ENCODE measurements at regions not wholly inside any gene's neighbourhood (a gene's known extent, or its start where the extent isn't known, plus 50 kb on each side); places are given as distances from the start of the nearest gene placed in this dataset.

- DNase-seq = no peak
Measured at GRCh38 chr16:86377251-86378022, 132.9 kb upstream of the FOXF1 start.

DNA sequence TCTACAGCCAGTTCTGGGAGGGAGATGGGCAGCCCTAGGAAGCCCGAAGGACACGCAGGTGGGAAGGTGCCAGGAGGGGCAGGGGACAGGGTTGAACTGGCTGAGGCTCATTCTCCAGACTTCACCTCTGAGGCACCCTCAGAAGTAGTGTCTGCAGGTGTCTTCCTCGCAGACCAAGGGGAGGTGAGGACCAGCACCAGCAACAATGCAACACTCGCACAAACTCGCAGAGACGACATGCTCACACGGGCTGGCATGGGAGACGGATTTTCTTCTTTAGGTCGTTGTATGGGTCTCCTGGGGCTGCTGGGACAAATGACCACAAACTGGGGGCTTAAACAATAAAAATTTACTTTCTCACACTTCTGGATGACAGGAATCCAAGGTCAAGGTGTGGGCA, 132.2 kb upstream of the FOXF1 start:
- DNase-seq = no peak

DNA sequence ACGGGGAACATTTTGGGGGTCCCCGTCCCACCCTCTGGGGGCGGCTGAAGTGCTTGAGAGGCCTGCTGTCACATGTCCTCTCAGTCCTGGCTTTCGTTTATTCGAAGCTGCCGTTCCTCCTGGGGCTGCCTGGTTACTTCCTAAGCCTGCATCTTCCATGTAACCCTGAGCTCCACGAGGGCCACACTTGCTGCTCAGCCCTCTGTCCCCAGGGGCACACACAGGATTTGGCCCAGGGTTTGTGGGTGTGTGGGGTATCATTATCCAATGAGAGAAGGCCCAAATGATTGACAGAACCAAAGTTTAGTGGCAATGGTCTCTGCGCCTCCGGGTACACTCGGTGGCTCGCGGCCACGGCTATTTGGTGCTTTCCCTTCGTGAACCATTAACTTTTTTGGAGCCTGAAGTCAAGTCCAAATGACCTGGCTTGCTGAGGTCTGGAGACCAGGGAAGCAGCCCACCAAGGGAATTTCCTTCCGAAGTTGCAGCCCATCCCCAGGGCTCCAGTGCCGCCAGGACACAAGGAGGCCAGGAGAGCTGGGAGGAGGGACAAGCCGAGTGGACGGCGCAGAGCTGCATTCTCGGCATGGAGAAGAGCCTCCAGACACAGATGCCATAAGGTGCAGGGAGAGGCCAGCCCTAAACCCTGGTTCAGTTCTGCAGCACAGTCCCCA, 131.4 kb upstream of the FOXF1 start:
- no peak for DNase-seq

DNA sequence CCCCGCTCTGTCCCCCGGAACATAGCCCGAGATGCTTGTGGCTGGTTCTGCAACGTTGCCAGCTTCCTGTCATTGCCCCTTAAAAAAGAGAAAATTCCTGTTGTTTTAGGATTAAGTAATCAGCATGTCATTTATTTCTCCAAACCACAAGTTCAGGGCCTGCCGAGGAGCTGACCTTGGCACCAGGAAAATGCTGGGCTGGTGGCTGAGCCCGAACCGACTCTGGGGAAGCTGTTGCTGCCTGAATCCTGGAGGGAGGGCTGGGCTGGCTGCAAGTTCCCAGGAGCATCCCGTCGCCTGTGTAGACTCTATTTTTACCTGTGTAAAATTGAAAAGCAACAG, 130.9 kb upstream of the FOXF1 start:
- DNase-seq = no peak

- no peak for DNase-seq
Measured at GRCh38 chr16:86380030-86380429, 130.3 kb upstream of the FOXF1 start.

- DNase-seq = no peak
Measured at GRCh38 chr16:86381491-86381890, 128.8 kb upstream of the FOXF1 start.

DNA sequence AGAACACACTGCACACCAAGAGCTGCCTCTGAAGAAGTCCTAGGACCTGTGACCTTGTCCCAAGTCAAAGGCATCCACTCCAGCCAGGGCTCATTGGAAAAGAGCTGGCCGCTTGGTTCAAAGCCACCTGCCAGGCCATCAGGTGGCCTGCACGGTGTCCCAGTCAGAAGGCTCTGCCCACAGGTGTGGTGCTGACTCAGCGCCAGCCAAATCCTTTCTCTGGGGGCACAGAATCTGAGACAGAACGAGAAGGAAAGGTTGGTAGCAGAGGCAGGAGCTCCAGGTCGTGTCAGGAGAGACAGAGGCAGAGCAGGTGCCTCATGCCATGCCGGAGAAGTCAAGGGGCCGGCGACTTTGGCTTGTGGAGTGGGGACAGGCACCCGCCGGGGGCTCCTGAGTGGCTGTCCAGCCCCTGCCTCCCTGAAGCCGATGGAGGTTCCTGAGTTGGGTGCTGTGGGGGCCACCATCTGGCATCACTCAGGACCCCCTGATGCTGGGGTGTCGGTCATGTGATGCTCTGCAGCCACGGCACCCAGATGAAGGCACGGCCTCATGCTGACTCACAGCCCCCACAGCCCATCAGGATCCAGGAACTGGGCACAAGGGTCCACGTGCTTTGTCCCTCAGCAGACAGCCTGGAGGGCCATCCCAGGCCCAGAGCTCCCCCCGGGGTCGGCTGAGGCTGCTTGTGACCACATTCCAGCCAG, 128.1 kb upstream of the FOXF1 start:
- DNase-seq = no peak

DNA sequence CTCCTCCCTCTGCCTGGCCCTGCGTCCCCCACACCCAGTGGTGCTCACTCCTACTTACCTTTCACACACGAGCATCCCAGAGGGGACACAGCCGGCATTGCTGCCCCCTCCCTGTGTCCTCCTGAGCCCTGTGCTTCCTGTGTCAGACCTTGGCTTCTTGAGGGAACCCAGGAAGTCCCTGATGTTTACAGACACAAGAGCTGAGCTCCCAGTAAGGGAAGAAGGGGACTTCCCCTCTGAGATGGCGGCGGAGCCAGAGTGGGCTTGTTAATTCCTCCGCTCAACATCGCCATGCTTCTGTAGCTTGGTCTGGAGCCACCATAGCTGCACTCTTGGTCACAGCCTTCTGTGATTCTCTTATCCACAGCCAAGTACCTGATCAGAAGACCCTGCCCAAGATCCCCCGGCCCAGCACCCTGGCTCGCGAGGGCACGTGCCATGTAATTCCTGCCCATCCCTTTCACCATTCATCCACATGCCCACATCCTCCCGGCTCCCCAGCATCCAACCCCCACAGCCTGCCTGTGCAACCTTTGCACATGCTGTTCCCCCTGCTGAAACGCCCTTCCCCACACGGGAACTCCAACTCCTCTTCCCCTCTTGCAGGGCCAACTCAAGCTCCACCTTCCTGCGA, 127.4 kb upstream of the FOXF1 start:
- DNase-seq = no peak

DNA sequence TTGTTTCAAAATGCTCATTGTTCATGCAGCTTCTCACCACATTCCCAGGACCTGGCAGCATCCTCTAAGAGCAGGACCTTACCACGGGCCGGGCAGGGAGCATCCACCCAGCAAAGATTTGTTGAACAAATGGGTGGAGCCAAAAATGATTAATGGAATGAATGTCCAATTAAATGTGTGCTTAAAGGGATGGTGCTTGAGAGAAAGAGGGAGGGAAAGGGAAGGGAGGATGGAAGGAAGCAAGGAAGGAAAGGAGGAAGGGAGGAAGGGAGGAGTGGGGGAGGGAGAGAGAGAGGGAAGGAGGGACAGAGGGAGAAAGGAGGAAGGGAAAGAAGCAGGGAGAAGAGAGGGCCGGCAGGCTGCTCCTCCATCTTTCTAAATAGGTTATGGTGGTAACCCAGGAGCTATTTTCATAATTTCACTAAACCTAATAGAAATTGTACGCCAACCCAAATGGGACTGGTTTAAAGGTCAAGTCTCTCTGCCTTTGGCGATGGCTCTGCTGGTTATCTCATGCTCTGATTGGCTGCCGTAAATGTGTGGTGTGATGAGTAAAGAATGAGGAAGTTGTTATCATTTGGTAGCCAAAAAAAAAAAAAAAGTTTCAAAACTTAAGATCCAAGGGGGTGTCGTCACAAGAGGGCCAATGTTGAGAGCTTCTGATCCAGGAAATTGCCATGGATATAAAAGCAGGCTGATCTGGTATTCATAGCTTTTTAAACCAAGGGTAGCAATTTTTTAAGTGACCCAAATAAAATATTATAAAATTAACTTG, 126.7 kb upstream of the FOXF1 start:
- no peak for DNase-seq

- DNase-seq = no peak
Measured at GRCh38 chr16:86384263-86384649, 126.1 kb upstream of the FOXF1 start.

DNA sequence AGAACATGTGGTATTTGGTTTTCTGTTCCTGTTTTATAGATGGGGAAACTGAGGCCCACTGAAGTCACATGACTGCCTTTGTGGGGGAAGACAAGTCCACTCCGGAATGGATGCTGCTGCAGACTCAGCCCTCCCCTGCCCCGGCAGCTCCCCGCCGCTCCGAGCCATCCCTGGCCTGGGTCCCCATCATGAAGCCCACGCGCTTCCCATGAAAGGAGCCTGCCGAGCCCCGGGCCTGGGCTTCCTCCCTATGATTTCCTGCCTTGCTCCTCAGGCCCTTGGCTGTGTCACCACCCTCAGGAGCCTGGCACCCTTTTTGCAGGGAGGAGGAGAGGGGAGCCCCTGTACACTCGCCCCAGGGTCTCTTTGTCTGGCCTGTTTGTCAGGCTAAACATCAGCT, 125.3 kb upstream of the FOXF1 start:
- no peak for DNase-seq

- DNase-seq = no peak
Measured at GRCh38 chr16:86387468-86388440, 122.6 kb upstream of the FOXF1 start.

GRCh38 chr16:86388976-86389375, 121.4 kb upstream of the FOXF1 start:
- DNase-seq = no peak

- no peak for DNase-seq
Measured at GRCh38 chr16:86389566-86390328, 120.6 kb upstream of the FOXF1 start.

GRCh38 chr16:86390335-86390734, 120.0 kb upstream of the FOXF1 start:
- DNase-seq = no peak

DNA sequence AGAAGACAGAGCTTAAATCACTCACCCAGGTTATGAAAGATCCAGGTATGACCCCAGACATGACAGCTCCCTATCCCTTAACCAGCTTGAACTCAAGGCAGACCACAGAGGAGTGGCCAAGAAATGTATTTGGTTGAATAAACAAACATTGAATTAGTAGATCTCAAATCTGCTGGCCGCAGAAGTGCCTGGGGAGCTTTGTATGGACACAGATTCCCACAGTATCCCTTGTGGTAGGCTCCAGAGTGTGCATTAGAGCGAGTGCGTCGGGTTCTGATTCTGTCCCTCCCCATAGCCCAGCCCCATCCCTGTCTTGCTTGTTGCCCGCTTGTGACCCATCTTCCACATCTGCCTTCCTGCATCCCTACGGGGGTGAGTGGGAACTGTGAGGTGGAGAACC, 118.8 kb upstream of the FOXF1 start:
- DNase-seq = no peak

DNA sequence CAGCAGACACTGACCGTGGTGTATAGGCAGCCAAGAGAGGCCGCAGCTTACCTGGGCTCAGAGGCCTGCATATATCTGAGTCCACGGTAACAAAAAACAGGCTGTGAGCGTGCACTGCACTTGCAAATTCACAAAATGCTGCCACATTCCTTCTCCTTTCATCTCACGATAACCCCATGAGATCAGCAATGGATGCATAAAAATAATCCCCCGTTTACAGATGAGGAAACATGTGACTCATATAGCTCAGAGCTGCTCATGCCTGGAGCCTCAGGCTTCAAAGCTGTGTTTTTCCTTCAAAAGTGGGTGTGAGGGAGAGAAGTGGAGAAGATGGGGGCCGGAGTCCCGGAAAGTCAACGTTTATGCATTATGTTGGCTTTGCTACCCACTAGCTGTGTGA, 118.3 kb upstream of the FOXF1 start:
- no peak for DNase-seq

DNA sequence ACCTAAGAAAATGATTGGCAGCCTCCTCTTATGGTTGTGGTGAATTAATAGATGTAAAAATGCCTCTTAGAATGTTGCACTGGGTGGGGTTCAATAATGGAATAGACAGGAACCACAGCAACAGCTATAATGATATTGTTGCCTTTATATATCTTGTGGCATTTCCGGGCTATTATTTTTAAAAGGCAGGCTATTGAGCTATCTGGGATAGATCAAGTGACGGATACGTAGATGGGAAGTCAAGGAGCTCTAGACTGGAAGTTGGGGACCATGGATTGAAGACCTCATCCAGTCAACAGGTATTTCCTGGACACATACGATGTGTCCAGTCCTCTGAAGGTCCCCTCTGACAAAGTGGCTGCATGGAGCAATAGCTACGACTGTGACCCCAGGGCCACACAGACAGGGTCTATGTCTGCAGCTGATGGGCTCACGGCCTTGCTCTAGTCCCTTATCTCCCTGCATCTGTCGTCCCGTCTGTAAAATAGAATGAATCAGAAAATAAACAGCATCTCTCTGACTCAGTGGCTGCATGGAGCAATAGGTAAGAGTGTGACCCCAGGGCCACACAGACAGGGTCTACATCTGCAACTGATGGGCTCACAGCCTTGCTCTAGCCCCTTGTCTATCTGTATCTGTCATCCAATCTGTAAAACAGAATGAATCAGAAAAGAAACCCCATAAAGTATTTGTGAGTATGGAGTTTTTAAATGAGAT, 117.7 kb upstream of the FOXF1 start:
- DNase-seq = no peak

DNA sequence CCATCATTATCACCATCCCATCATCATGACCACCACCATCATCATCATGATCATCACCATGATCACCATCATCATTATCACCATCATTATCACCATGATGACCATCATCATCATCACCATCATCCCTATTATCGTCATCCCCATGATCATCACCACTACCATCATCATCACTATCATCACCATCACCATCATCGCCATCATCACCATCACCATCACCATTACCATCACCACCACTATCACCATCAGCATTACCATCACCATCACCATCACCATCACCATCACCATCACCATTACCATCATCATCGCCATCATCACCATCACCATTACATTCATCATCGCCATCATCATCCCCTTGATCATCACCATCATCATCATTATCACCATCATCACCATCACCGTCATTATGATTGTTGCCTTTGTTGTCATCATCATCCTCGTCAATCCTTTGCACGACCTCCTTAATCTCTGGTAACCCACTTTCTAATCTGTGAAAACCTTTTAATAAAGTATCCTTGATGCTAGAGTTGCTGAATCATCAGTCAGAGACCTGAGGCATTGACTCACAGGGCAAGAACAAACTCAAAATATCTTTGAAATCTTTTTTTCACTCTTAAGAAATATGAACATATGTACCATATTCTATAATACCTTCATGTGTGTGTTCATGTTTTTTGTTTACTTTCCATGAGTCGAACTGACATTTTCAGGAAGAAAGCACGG, 116.3 kb upstream of the FOXF1 start:
- DNase-seq = no peak

- DNase-seq = no peak
Measured at GRCh38 chr16:86395477-86395876, 114.8 kb upstream of the FOXF1 start.

All from activated T-cell treated with anti-CD3 and anti-CD28 coated beads, Interleukin-2, amount 50 U/mL, for 48 hours (primary cell).